ENCODE measurements at regions not wholly inside any gene's neighbourhood (a gene's known extent, or its start where the extent isn't known, plus 50 kb on each side); places are given as distances from the start of the nearest gene placed in this dataset.

DNA sequence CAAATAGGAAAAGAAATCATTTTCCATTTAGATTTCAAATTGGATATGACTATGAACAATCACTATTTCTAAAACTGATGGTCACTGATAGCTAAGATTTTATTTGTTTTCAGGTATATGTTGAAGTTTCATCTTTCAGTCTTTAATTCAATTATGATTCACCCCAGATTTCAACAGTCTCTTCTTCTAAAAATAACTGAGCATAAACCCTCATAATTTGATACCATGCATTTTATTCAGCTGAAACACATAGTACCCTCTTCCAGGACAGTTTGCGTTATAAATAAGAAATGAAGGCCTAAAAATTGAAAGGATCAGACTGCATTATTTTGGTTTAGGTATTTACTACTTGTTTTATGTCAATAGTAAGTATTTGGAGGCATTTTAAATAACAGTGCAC lies 428.5 kb upstream of the NBEA start:
- H4K20me1 ChIP-seq (replicated peaks; ENCODE audit: control insufficient read depth, extremely low read depth, insufficient read depth, low read length) = no peaks in the 10 kb centered on the region
- DNase-seq (ENCODE audit: low read depth, low spot score) (no peak), FAIRE-seq (no peak)
- no peak overlapping the region for H2AFZ ChIP-seq (ENCODE audit: low read depth, low read length)
- POLR2A ChIA-PET = no interaction called here
- intact Hi-C loops (cut with micrococcal nuclease) (no loop called here), dilution Hi-C loops (cut with MboI; ENCODE audit: extremely low pct_ligation_motif_present, low sequenced_read_pairs) (no loop called here)
- no peaks in the 10 kb centered on the region for H3K4me1 ChIP-seq (ENCODE audit: control insufficient read depth, extremely low read depth, insufficient read depth, low read length)
- CTCF ChIA-PET = interaction anchor here (2.0 kb wide), 1 partner anchor 9 kb away, joined by 4 read pairs; no protein-coding TSS in a partner anchor
- no TSS peak for BruUV-seq (replicated peaks)
- TF ChIP-seq, protein P1, sequence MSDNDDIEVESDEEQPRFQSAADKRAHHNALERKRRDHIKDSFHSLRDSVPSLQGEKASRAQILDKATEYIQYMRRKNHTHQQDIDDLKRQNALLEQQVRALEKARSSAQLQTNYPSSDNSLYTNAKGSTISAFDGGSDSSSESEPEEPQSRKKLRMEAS (IDR thresholded peaks at IDR 0.05; ENCODE audit: insufficient read depth, insufficient read length) = no peak
- no peaks in the 10 kb centered on the region for H3K79me2 ChIP-seq (ENCODE audit: control insufficient read depth, insufficient read depth, low read length)
- H3K4me2 ChIP-seq (ENCODE audit: insufficient read depth, low read length) = no peak overlapping the region
- no peaks in the 10 kb centered on the region for H3K9me3 ChIP-seq (replicated peaks; ENCODE audit: control insufficient read depth, insufficient read depth, low read length)
- H3K36me3 ChIP-seq (ENCODE audit: control insufficient read depth in 2 of 2, extremely low read depth in 1 of 2, insufficient read depth in 2 of 2, low read length in 2 of 2) = no peaks in the 10 kb centered on the region
- no peak overlapping the region for H3K27ac ChIP-seq (ENCODE audit: insufficient read depth, low read depth, low read length)
- H3K27me3 ChIP-seq (ENCODE audit: control insufficient read depth in 2 of 2, insufficient read depth in 2 of 2, low read length in 2 of 2) = no peaks in the 10 kb centered on the region
- H3K9ac ChIP-seq (replicated peaks; ENCODE audit: extremely low read depth, insufficient read depth, low read length) = no peak overlapping the region
- H3K4me3 ChIP-seq (replicated peaks in 1 of 3; ENCODE audit: insufficient read depth in 1 of 3, low read depth in 1 of 3, low read length in 3 of 3) = no peak overlapping the region
- H3K9me1 ChIP-seq (replicated peaks; ENCODE audit: control insufficient read depth, extremely low read depth, insufficient read depth, low read length) = no peaks in the 10 kb centered on the region

DNA sequence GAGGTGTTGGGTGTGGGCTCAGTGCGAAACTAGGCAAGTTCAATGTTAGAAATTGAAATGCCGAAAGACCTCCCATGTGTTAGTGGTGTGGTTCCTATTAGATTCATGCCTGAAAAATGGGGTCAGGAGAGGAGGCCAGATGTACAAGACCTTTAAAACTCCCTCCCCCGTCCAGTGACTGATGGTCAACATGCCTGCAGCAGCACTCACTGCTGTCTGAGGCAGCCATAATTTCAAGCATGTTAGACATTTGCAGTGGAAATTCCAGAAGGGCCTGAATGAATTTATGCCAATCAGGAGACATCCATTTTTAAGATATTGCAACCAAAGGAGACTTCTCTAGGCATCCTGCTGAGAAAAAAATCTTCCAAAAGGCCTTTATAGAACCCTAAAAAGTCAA lies 426.9 kb upstream of the NBEA start:
- DNase-seq (ENCODE audit: low read depth, low spot score) = no peak
- Histone ChIP-seq H3K9ac (replicated peaks; ENCODE audit: extremely low read depth, insufficient read depth, low read length) (no peak overlapping the region), H3K9me3 (replicated peaks; ENCODE audit: control insufficient read depth, insufficient read depth, low read length) (no peaks in the 10 kb centered on the region), H3K36me3 (ENCODE audit: control insufficient read depth in 2 of 2, extremely low read depth in 1 of 2, insufficient read depth in 2 of 2, low read length in 2 of 2) (no peaks in the 10 kb centered on the region), H3K9me1 (replicated peaks; ENCODE audit: control insufficient read depth, extremely low read depth, insufficient read depth, low read length) (no peaks in the 10 kb centered on the region), H3K27me3 (ENCODE audit: control insufficient read depth in 2 of 2, insufficient read depth in 2 of 2, low read length in 2 of 2) (no peaks in the 10 kb centered on the region), H3K4me1 (ENCODE audit: control insufficient read depth, extremely low read depth, insufficient read depth, low read length) (no peaks in the 10 kb centered on the region), H2AFZ (ENCODE audit: low read depth, low read length) (no peak overlapping the region), H4K20me1 (replicated peaks; ENCODE audit: control insufficient read depth, extremely low read depth, insufficient read depth, low read length) (no peaks in the 10 kb centered on the region), H3K4me2 (ENCODE audit: insufficient read depth, low read length) (no peak overlapping the region), H3K4me3 (replicated peaks in 1 of 3; ENCODE audit: insufficient read depth in 1 of 3, low read depth in 1 of 3, low read length in 3 of 3) (no peak overlapping the region), H3K79me2 (ENCODE audit: control insufficient read depth, insufficient read depth, low read length) (no peaks in the 10 kb centered on the region), H3K27ac (ENCODE audit: insufficient read depth, low read depth, low read length) (no peak overlapping the region)
- dilution Hi-C loops (cut with MboI; ENCODE audit: extremely low pct_ligation_motif_present, low sequenced_read_pairs) (no loop called here), intact Hi-C loops (cut with micrococcal nuclease) (no loop called here)
- BruUV-seq (replicated peaks) = no TSS peak
- TF ChIP-seq GATA2 (IDR thresholded peaks at IDR 0.05; ENCODE audit: insufficient read depth, insufficient read length, low read depth, low read length) (no peak), MYC (IDR thresholded peaks at IDR 0.05; ENCODE audit: low read depth, low read length) (no peak), POLR2AphosphoS5 (IDR thresholded peaks at IDR 0.05; ENCODE audit: insufficient read depth, low read depth, low read length) (no peak), POLR2A (IDR thresholded peaks at IDR 0.05; ENCODE audit: low read depth, low read length) (no peak), FOS (IDR thresholded peaks at IDR 0.05; ENCODE audit: borderline replicate concordance, insufficient read depth, low read length) (no peak), EZH2 (IDR thresholded peaks at IDR 0.05; ENCODE audit: borderline replicate concordance, low read depth, low read length, severe bottlenecking) (no peak), JUN (IDR thresholded peaks at IDR 0.05; ENCODE audit: borderline replicate concordance, insufficient read depth, insufficient read length, low read depth) (no peak)
- TF ChIP-seq, protein P1 (IDR thresholded peaks at IDR 0.05; ENCODE audit: insufficient read depth, insufficient read length) = no peak
- TF ChIP-seq, protein P2, sequence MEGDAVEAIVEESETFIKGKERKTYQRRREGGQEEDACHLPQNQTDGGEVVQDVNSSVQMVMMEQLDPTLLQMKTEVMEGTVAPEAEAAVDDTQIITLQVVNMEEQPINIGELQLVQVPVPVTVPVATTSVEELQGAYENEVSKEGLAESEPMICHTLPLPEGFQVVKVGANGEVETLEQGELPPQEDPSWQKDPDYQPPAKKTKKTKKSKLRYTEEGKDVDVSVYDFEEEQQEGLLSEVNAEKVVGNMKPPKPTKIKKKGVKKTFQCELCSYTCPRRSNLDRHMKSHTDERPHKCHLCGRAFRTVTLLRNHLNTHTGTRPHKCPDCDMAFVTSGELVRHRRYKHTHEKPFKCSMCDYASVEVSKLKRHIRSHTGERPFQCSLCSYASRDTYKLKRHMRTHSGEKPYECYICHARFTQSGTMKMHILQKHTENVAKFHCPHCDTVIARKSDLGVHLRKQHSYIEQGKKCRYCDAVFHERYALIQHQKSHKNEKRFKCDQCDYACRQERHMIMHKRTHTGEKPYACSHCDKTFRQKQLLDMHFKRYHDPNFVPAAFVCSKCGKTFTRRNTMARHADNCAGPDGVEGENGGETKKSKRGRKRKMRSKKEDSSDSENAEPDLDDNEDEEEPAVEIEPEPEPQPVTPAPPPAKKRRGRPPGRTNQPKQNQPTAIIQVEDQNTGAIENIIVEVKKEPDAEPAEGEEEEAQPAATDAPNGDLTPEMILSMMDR (IDR thresholded peaks at IDR 0.05; ENCODE audit: extremely low read depth in 1 of 2, insufficient read depth in 1 of 2, low read depth in 1 of 2, low read length in 2 of 2) = no peak
- FAIRE-seq = no peak
- ChIA-PET POLR2A (no interaction called here), CTCF (no interaction called here)
